Suprapubic skin (tissue), 4 donors: ENCODE measurements at regions not wholly inside any gene's neighbourhood (a gene's known extent, or its start where the extent isn't known, plus 50 kb on each side); places are given as distances from the start of the nearest gene placed in this dataset.

Experiments
- DNase-seq, 2 donors: peaks; one replicate each; pipeline ENCODE4 v3.0.0-alpha.2; 2019; ENCODE audit warnings: low spot score in 2 of 2
- H3K27ac ChIP-seq: fragments of 200-600 bp; sonication (generic); one replicate; pipeline ENCODE4 v1.5.1; 2019
- H3K27me3 ChIP-seq: fragments of 200-600 bp; sonication (generic); one replicate; pipeline ENCODE4 v1.5.1; 2019
- H3K36me3 ChIP-seq: fragments of 200-600 bp; sonication (generic); one replicate; pipeline ENCODE4 v1.5.1; 2019
- H3K4me1 ChIP-seq: fragments of 200-600 bp; sonication (generic); one replicate; pipeline ENCODE4 v1.5.1; 2019
- H3K4me3 ChIP-seq: fragments of 200-600 bp; sonication (generic); one replicate; pipeline ENCODE4 v1.5.1; 2019; ENCODE audit warnings: mild to moderate bottlenecking
- H3K9me3 ChIP-seq: fragments of 200-600 bp; sonication (generic); one replicate; pipeline ENCODE4 v1.5.1; 2019
- EP300 ChIP-seq: sonication (generic); formaldehyde crosslinking; IDR thresholded peaks from one replicate; pipeline ENCODE4 v1.6.1; 2017; ENCODE audit warnings: antibody characterized with exemption
- POLR2A ChIP-seq, 2 donors: fragments of 450-650 bp; IDR thresholded peaks; one replicate each; pipeline ENCODE4 v1.6.1; 2017; ENCODE audit warnings: antibody characterized with exemption in 2 of 2, mild to moderate bottlenecking in 2 of 2, moderate library complexity in 2 of 2
- POLR2AphosphoS5 ChIP-seq, 3 donors: sonication (generic); formaldehyde crosslinking; IDR thresholded peaks; one replicate each; pipeline ENCODE4 v1.6.1; 2017; ENCODE audit warnings: antibody characterized with exemption in 3 of 3
- WGBS: methylation state at CpG from one replicate; pipeline ENCODE4 v1.1.5; 2018; 5-methylcytosine and 5-hydroxymethylcytosine counted together
- TF ChIP-seq, protein P1 (sequence below), 2 donors: fragments of 200-600 bp in 1 of 2; fragments of 450-650 bp in 1 of 2; sonication (generic) in 1 of 2; IDR thresholded peaks; one replicate each; pipeline ENCODE4 v1.5.1; 2016 to 2019; ENCODE audit warnings: antibody characterized with exemption in 2 of 2, mild to moderate bottlenecking in 1 of 2, moderate library complexity in 1 of 2

DNA sequence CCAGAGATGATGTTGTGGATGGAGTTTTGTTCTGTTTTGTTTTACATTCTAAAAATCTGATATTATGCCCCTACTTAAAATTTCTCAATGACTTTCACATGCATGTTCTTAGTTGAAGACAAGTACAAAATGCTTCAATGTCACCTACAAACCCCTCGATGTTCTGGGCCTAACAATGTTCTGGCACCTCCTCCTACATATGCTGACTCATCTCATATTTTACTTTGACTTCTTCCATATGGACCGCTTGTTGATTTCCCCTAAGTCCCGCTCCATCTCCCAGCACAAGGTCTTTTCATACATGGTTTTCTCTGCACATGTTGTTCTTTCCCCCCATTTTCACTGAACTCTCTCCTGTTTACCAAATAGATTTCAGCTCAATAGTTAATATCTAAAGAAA is 441.4 kb downstream of the CNTN6 start:
- DNase-seq = no peak
- no peaks in the 10 kb centered on the region for H3K36me3 ChIP-seq
- H3K27ac ChIP-seq = no peak overlapping the region
- WGBS = 83% methylated on average over 3 of the region's 3 CpGs
- no peak overlapping the region for H3K4me3 ChIP-seq
- TF ChIP-seq, protein P1, sequence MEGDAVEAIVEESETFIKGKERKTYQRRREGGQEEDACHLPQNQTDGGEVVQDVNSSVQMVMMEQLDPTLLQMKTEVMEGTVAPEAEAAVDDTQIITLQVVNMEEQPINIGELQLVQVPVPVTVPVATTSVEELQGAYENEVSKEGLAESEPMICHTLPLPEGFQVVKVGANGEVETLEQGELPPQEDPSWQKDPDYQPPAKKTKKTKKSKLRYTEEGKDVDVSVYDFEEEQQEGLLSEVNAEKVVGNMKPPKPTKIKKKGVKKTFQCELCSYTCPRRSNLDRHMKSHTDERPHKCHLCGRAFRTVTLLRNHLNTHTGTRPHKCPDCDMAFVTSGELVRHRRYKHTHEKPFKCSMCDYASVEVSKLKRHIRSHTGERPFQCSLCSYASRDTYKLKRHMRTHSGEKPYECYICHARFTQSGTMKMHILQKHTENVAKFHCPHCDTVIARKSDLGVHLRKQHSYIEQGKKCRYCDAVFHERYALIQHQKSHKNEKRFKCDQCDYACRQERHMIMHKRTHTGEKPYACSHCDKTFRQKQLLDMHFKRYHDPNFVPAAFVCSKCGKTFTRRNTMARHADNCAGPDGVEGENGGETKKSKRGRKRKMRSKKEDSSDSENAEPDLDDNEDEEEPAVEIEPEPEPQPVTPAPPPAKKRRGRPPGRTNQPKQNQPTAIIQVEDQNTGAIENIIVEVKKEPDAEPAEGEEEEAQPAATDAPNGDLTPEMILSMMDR (IDR thresholded peaks at IDR 0.05) = no peak
- no peak for TF ChIP-seq EP300
- TF ChIP-seq POLR2AphosphoS5 (IDR thresholded peaks at IDR 0.05) = no peak
- TF ChIP-seq POLR2A (IDR thresholded peaks at IDR 0.05) = no peak
- no peaks in the 10 kb centered on the region for H3K27me3 ChIP-seq
- H3K4me1 ChIP-seq = no peaks in the 10 kb centered on the region
- no peaks in the 10 kb centered on the region for H3K9me3 ChIP-seq

DNA sequence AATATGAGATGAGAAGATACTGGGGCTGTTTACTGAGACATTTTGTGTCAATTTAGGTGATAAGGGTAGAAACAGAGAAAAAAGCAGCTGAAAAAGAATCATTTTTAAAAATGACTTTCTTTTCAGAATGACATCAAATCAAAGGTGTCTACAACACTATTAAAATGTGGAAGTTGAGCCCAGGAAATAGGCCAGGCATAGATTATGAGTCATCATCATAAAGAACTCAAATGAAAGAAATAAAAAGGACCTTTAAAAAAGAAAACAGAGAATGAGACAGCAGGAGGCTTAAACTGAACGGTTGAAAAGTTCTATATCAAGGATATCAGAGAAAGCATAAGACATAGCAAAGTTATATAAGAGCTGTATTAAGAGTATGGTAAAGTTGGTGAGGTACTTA is 442.5 kb downstream of the CNTN6 start:
- no peak for DNase-seq
- Histone ChIP-seq H3K4me1 (no peaks in the 10 kb centered on the region), H3K36me3 (no peaks in the 10 kb centered on the region), H3K9me3 (no peaks in the 10 kb centered on the region), H3K27me3 (no peaks in the 10 kb centered on the region), H3K4me3 (no peak overlapping the region), H3K27ac (no peak overlapping the region)
- 39% methylated on average over 1 of the region's 1 CpG for WGBS
- TF ChIP-seq POLR2AphosphoS5 (IDR thresholded peaks at IDR 0.05) (no peak), EP300 (no peak), POLR2A (IDR thresholded peaks at IDR 0.05) (no peak)
- TF ChIP-seq, protein P1 (IDR thresholded peaks at IDR 0.05) = no peak

DNA sequence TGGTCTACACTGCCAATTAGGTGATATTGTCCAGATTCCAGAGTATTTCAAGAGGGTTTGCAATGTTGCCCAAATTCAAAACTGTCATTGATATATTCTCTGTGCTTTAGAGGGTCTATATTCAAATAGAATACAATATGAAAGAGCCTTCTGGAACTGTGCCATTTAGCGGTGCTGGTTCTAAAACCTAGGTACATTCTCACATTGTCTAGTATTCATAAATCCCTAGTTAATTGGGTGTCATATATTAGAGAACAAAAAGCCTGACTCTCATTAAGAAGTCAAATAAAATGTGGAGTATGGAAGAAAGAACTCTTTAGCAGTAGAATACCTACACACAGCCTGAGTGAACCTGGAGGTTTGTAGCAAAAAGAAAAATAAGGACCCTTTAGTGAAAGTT is 447.9 kb downstream of the CNTN6 start:
- WGBS = 84% methylated on average over 1 of the region's 1 CpG
- H3K9me3 ChIP-seq = no peaks in the 10 kb centered on the region

DNA sequence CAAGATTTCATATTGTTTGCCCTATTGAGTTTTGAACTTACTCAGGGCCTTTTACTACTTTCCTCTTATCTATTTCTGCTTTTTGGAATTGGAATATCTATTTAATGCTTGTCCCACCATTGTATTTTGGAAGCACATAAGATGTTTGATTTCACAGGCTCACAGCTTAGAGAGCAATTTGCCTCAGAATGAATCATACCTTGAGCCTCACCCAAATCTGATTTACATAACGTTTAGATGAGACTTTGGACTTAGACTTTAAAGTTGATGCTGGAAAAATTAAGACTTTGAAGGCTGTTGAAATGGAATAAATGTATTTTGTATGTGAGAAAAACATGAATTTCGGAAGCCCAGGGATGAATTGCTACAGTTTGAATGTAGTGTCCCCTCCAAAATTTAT is 458.9 kb downstream of the CNTN6 start:
- no peaks in the 10 kb centered on the region for H3K27me3 ChIP-seq
- TF ChIP-seq, protein P1 (IDR thresholded peaks at IDR 0.05) = no peak
- TF ChIP-seq POLR2AphosphoS5 (IDR thresholded peaks at IDR 0.05) (no peak), EP300 (no peak), POLR2A (IDR thresholded peaks at IDR 0.05) (no peak)
- no peak overlapping the region for H3K4me3 ChIP-seq
- H3K9me3 ChIP-seq = no peaks in the 10 kb centered on the region
- H3K4me1 ChIP-seq = no peaks in the 10 kb centered on the region
- no peaks in the 10 kb centered on the region for H3K36me3 ChIP-seq
- no peak for DNase-seq
- H3K27ac ChIP-seq = no peak overlapping the region
- WGBS = 57% methylated on average over 2 of the region's 2 CpGs

More for the DNA sequence above, 447.9 kb downstream of the CNTN6 start:
- Histone ChIP-seq H3K36me3 (no peaks in the 10 kb centered on the region), H3K27me3 (no peaks in the 10 kb centered on the region), H3K4me1 (no peaks in the 10 kb centered on the region), H3K4me3 (no peak overlapping the region), H3K27ac (no peak overlapping the region)
- no peak for DNase-seq
- TF ChIP-seq POLR2AphosphoS5 (IDR thresholded peaks at IDR 0.05) = no peak
- no peak for TF ChIP-seq POLR2A (IDR thresholded peaks at IDR 0.05)
- TF ChIP-seq EP300 = no peak
- TF ChIP-seq, protein P1 (IDR thresholded peaks at IDR 0.05) = no peak

DNA sequence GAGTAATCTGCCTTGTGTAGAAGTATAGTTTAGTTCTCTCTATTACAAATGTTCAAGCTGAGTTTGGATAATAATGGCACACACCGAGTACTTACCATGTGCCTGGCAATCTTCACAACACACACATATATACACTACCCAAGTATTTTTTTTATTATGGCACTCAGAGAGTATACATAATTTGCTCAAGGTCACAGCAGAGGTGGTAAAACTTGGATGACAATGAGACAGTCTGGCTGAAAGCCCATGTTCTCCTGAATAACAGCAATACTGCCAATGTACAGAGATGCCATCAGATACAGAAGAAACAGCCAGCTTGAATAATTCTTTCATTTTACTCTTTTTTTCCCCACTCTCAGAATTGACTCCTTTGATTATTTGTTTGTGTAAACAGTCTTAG is 460.0 kb downstream of the CNTN6 start:
- DNase-seq = no peak
- Histone ChIP-seq H3K4me3 (no peak overlapping the region), H3K36me3 (no peaks in the 10 kb centered on the region), H3K4me1 (no peaks in the 10 kb centered on the region), H3K27me3 (no peaks in the 10 kb centered on the region), H3K9me3 (no peaks in the 10 kb centered on the region), H3K27ac (no peak overlapping the region)
- TF ChIP-seq EP300 = no peak
- TF ChIP-seq, protein P1 (IDR thresholded peaks at IDR 0.05) = no peak
- no peak for TF ChIP-seq POLR2A (IDR thresholded peaks at IDR 0.05)
- no peak for TF ChIP-seq POLR2AphosphoS5 (IDR thresholded peaks at IDR 0.05)
- 52% methylated on average over 1 of the region's 1 CpG for WGBS
